IPS-15b (cell line): ENCODE measurements at regions not wholly inside any gene's neighbourhood (a gene's known extent, or its start where the extent isn't known, plus 50 kb on each side); places are given as distances from the start of the nearest gene placed in this dataset.

Experiments
- H3K27me3 ChIP-seq: one replicate; pipeline ENCODE4 v1.6.1; 2013; ENCODE audit warnings: low read length; ENCODE audit not compliant: control insufficient read depth, insufficient read depth
- H3K36me3 ChIP-seq: one replicate; pipeline ENCODE4 v1.6.1; 2013; ENCODE audit warnings: low read length; ENCODE audit not compliant: control insufficient read depth, insufficient read depth
- H3K4me1 ChIP-seq: one replicate; pipeline ENCODE4 v1.6.1; 2013; ENCODE audit warnings: mild to moderate bottlenecking, low read length; ENCODE audit not compliant: control insufficient read depth, insufficient read depth
- H3K4me3 ChIP-seq: one replicate; pipeline ENCODE4 v1.5.1; 2013; ENCODE audit warnings: low read depth, low read length
- H3K9ac ChIP-seq: one replicate; pipeline ENCODE4 v1.6.1; 2013; ENCODE audit warnings: low read depth, mild to moderate bottlenecking, low read length
- H3K9me3 ChIP-seq: one replicate; pipeline ENCODE4 v1.6.1; 2013; ENCODE audit warnings: mild to moderate bottlenecking, low read length; ENCODE audit not compliant: control insufficient read depth, insufficient read depth

GRCh38 chr5:165739079-165739741 is 2233.8 kb downstream of the MAT2B start:
- Histone ChIP-seq H3K27me3 (no peaks in the 10 kb centered on the region), H3K36me3 (no peaks in the 10 kb centered on the region), H3K9ac (no peak overlapping the region), H3K4me1 (no peaks in the 10 kb centered on the region), H3K9me3 (no peaks in the 10 kb centered on the region), H3K4me3 (no peak overlapping the region)

- no peaks in the 10 kb centered on the region for H3K36me3 ChIP-seq
Observed at GRCh38 chr5:165757791-165758190, 2252.4 kb downstream of the MAT2B start.

GRCh38 chr5:165775111-165775510 is 2269.7 kb downstream of the MAT2B start:
- H3K36me3 ChIP-seq = no peaks in the 10 kb centered on the region
- H3K9me3 ChIP-seq = no peaks in the 10 kb centered on the region
- H3K9ac ChIP-seq = no peak overlapping the region
- no peak overlapping the region for H3K4me3 ChIP-seq
- H3K27me3 ChIP-seq = no peaks in the 10 kb centered on the region
- H3K4me1 ChIP-seq = no peaks in the 10 kb centered on the region

More at GRCh38 chr5:165757791-165758190, 2252.4 kb downstream of the MAT2B start:
- Histone ChIP-seq H3K4me1 (peaks cover 7% of the 10 kb centered on the region), H3K4me3 (no peak overlapping the region), H3K27me3 (no peaks in the 10 kb centered on the region), H3K9me3 (no peaks in the 10 kb centered on the region), H3K9ac (no peak overlapping the region)

GRCh38 chr5:165779505-165779904 is 2274.1 kb downstream of the MAT2B start:
- H3K9me3 ChIP-seq = no peaks in the 10 kb centered on the region
- no peak overlapping the region for H3K9ac ChIP-seq
- H3K4me3 ChIP-seq = no peak overlapping the region
- H3K4me1 ChIP-seq = peaks cover 2% of the 10 kb centered on the region
- no peaks in the 10 kb centered on the region for H3K27me3 ChIP-seq
- no peaks in the 10 kb centered on the region for H3K36me3 ChIP-seq

- Histone ChIP-seq H3K4me1 (peaks cover 2% of the 10 kb centered on the region), H3K27me3 (no peaks in the 10 kb centered on the region), H3K9ac (no peak overlapping the region), H3K4me3 (no peak overlapping the region), H3K36me3 (no peaks in the 10 kb centered on the region), H3K9me3 (no peaks in the 10 kb centered on the region)
Observed at GRCh38 chr5:165780901-165781300, 2275.5 kb downstream of the MAT2B start.

- Histone ChIP-seq H3K9me3 (no peaks in the 10 kb centered on the region), H3K27me3 (no peaks in the 10 kb centered on the region), H3K4me3 (no peak overlapping the region), H3K4me1 (peaks cover 2% of the 10 kb centered on the region), H3K9ac (no peak overlapping the region), H3K36me3 (no peaks in the 10 kb centered on the region)
Observed at GRCh38 chr5:165781738-165782137, 2276.3 kb downstream of the MAT2B start.

- no peaks in the 10 kb centered on the region for H3K36me3 ChIP-seq
- no peaks in the 10 kb centered on the region for H3K9me3 ChIP-seq
- no peaks in the 10 kb centered on the region for H3K27me3 ChIP-seq
- peaks cover 2% of the 10 kb centered on the region for H3K4me1 ChIP-seq
- H3K9ac ChIP-seq = no peak overlapping the region
- H3K4me3 ChIP-seq = no peak overlapping the region
Observed at GRCh38 chr5:165783024-165783423, 2277.6 kb downstream of the MAT2B start.

GRCh38 chr5:165786073-165786472 is 2280.7 kb downstream of the MAT2B start:
- peaks cover 2% of the 10 kb centered on the region for H3K4me1 ChIP-seq
- H3K9ac ChIP-seq = no peak overlapping the region
- no peaks in the 10 kb centered on the region for H3K36me3 ChIP-seq
- H3K9me3 ChIP-seq = no peaks in the 10 kb centered on the region
- no peaks in the 10 kb centered on the region for H3K27me3 ChIP-seq
- H3K4me3 ChIP-seq = no peak overlapping the region

- Histone ChIP-seq H3K27me3 (no peaks in the 10 kb centered on the region), H3K4me1 (no peaks in the 10 kb centered on the region), H3K4me3 (no peak overlapping the region), H3K9ac (no peak overlapping the region), H3K9me3 (no peaks in the 10 kb centered on the region), H3K36me3 (no peaks in the 10 kb centered on the region)
Observed at GRCh38 chr5:165795073-165795472, 2289.7 kb downstream of the MAT2B start.

- Histone ChIP-seq H3K36me3 (no peaks in the 10 kb centered on the region), H3K4me1 (no peaks in the 10 kb centered on the region), H3K9me3 (no peaks in the 10 kb centered on the region), H3K27me3 (no peaks in the 10 kb centered on the region), H3K9ac (no peak overlapping the region), H3K4me3 (no peak overlapping the region)
Observed at GRCh38 chr5:165805756-165806155, 2300.3 kb downstream of the MAT2B start.

- H3K9me3 ChIP-seq = no peaks in the 10 kb centered on the region
- no peak overlapping the region for H3K4me3 ChIP-seq
- H3K36me3 ChIP-seq = no peaks in the 10 kb centered on the region
- no peak overlapping the region for H3K9ac ChIP-seq
- H3K4me1 ChIP-seq = no peaks in the 10 kb centered on the region
- H3K27me3 ChIP-seq = no peaks in the 10 kb centered on the region
Observed at GRCh38 chr5:165808335-165808734, 2302.9 kb downstream of the MAT2B start.

GRCh38 chr5:165809914-165810313 is 2304.5 kb downstream of the MAT2B start:
- Histone ChIP-seq H3K4me1 (no peaks in the 10 kb centered on the region), H3K9ac (no peak overlapping the region), H3K4me3 (no peak overlapping the region), H3K9me3 (no peaks in the 10 kb centered on the region), H3K27me3 (no peaks in the 10 kb centered on the region), H3K36me3 (no peaks in the 10 kb centered on the region)
